ENCODE measurements at regions not wholly inside any gene's neighbourhood (a gene's known extent, or its start where the extent isn't known, plus 50 kb on each side); places are given as distances from the start of the nearest gene placed in this dataset.

DNA sequence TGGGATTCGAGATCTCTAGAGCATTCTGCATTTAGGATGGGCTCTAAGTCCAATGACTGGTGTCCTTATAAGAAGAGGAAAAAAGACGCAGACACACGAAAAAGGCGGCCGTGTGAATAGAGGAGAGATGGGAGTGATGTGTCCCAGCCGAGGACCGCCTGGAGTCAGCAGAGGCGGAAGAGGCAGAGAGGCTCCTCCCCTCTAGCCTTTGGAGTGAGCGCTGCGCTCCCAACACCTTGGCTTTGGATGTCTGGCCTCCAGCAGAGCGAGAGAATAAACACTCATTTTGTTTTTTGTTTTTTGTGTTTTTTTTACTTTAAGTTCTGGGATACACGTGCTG is 83.0 kb upstream of the RTL6 start:
- in situ Hi-C loops (cut with MboI) (no loop called here), intact Hi-C loops (cut with micrococcal nuclease; ENCODE audit: unreplicated experiment) (no loop called here)
- no peaks in the 10 kb centered on the region for H3K9me3 ChIP-seq (replicated peaks; ENCODE audit: control insufficient read depth, insufficient read depth, low read length)
- ATAC-seq (no peak), DNase-seq (ENCODE audit: low read depth, low spot score) (no peak), FAIRE-seq (no peak)
- RAD21 ChIA-PET (ENCODE audit: unreplicated experiment): no interaction called here
- POLR2A ChIA-PET: no interaction called here
- CTCF ChIA-PET: no interaction called here
- BruUV-seq (replicated peaks): no TSS peak
- WGBS (ENCODE audit: insufficient coverage, insufficient replicate concordance, low lambda C conversion rate, missing lambda C conversion rate): 65% methylated on average over 12 of the region's 12 CpGs
- H3K9ac ChIP-seq (ENCODE audit: control insufficient read depth, insufficient read depth, low read length): no peak overlapping the region
- no peak overlapping the region for H3K27ac ChIP-seq (ENCODE audit: control insufficient read depth, insufficient read depth)
- SMC1A ChIA-PET (ENCODE audit: uncharacterized antibody, unreplicated experiment): no interaction called here
- peaks cover 0 to 3% of the 10 kb centered on the region in 2 experiments; a peak in 3 of 4 replicates for H3K27me3 ChIP-seq (replicated peaks in 1 of 2; ENCODE audit: control insufficient read depth in 2 of 2, insufficient read depth in 2 of 2, low read length in 1 of 2)
- no peaks in the 10 kb centered on the region; the same call in 1 of the 2 replicates for H4K20me1 ChIP-seq (ENCODE audit: control insufficient read depth, insufficient read depth)
- no peaks in the 10 kb centered on the region for H3K79me2 ChIP-seq (ENCODE audit: control insufficient read depth, insufficient read depth, low read length)
- H3K4me1 ChIP-seq (ENCODE audit: control insufficient read depth, insufficient read depth, low read length): no peaks in the 10 kb centered on the region
- TF ChIP-seq SREBF2 (IDR thresholded peaks at IDR 0.05; ENCODE audit: low read length): no peak
- no peak for TF ChIP-seq EED (IDR thresholded peaks at IDR 0.05; ENCODE audit: low read depth)
- TF ChIP-seq, protein P1, sequence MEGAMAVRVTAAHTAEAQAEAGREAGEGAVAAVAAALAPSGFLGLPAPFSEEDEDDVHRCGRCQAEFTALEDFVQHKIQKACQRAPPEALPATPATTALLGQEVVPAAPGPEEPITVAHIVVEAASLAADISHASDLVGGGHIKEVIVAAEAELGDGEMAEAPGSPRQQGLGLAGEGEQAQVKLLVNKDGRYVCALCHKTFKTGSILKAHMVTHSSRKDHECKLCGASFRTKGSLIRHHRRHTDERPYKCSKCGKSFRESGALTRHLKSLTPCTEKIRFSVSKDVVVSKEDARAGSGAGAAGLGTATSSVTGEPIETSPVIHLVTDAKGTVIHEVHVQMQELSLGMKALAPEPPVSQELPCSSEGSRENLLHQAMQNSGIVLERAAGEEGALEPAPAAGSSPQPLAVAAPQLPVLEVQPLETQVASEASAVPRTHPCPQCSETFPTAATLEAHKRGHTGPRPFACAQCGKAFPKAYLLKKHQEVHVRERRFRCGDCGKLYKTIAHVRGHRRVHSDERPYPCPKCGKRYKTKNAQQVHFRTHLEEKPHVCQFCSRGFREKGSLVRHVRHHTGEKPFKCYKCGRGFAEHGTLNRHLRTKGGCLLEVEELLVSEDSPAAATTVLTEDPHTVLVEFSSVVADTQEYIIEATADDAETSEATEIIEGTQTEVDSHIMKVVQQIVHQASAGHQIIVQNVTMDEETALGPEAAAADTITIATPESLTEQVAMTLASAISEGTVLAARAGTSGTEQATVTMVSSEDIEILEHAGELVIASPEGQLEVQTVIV (IDR thresholded peaks at IDR 0.05; ENCODE audit: borderline replicate concordance, partially characterized antibody): no peak
- TF ChIP-seq, protein P2, sequence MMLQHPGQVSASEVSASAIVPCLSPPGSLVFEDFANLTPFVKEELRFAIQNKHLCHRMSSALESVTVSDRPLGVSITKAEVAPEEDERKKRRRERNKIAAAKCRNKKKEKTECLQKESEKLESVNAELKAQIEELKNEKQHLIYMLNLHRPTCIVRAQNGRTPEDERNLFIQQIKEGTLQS (IDR thresholded peaks at IDR 0.05; ENCODE audit: borderline replicate concordance, extremely low read depth, low read depth, low read length): no peak
- TF ChIP-seq, protein P3, sequence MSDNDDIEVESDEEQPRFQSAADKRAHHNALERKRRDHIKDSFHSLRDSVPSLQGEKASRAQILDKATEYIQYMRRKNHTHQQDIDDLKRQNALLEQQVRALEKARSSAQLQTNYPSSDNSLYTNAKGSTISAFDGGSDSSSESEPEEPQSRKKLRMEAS (IDR thresholded peaks at IDR 0.05; ENCODE audit: low read depth, low read length): no peak
- no peak for TF ChIP-seq NFIC (IDR thresholded peaks at IDR 0.05; ENCODE audit: low read depth, low read length)
- TF ChIP-seq ESRRA (IDR thresholded peaks at IDR 0.05; ENCODE audit: low read length): no peak
- no peak for TF ChIP-seq GATAD2B (conservative IDR thresholded peaks at IDR 0.05; ENCODE audit: low read depth)
- H3K36me3 ChIP-seq (ENCODE audit: control insufficient read depth in 2 of 2, insufficient read depth in 2 of 2, low read length in 1 of 2): no peaks in the 10 kb centered on the region
- no peak overlapping the region for H2AFZ ChIP-seq (ENCODE audit: control insufficient read depth, low read depth, low read length)
- no peak overlapping the region for H3K4me3 ChIP-seq
- no peak overlapping the region for H3K4me2 ChIP-seq (ENCODE audit: control insufficient read depth, insufficient read depth)
